Keratinocyte (primary cell): ENCODE measurements at regions not wholly inside any gene's neighbourhood (a gene's known extent, or its start where the extent isn't known, plus 50 kb on each side); places are given as distances from the start of the nearest gene placed in this dataset.

Experiments used
- DNase-seq: peaks from one replicate; pipeline ENCODE4 v3.0.0-alpha.2; 2011; ENCODE audit warnings: low read depth, missing footprints, low spot score
- FAIRE-seq: peaks from 2 replicates; lab custom pipeline; 2011; peaks lifted over from hg19 to GRCh38; lab: Jason Lieb, UNC
- H2AFZ ChIP-seq: 2 replicates; pipeline ENCODE4 v1.6.0; 2012; ENCODE audit warnings: low read length, control low read depth, inconsistent platforms; ENCODE audit not compliant: control insufficient read depth
- H3K27ac ChIP-seq: 2 replicates; pipeline ENCODE4 v1.5.1; 2011; ENCODE audit warnings: low read length; ENCODE audit not compliant: control insufficient read depth, insufficient read depth
- H3K27me3 ChIP-seq: 3 replicates; pipeline ENCODE4 v1.6.0; 2011; ENCODE audit warnings: low read length; ENCODE audit not compliant: control insufficient read depth, insufficient read depth; ENCODE audit errors: extremely low read depth
- H3K36me3 ChIP-seq, 2 experiments: 2 replicates in 1 of 2; 3 replicates in 1 of 2; pipeline ENCODE4 v1.5.1; 2011; ENCODE audit warnings: low read length in 2 of 2, mild to moderate bottlenecking in 1 of 2; ENCODE audit not compliant: control insufficient read depth in 2 of 2, insufficient read depth in 2 of 2; ENCODE audit errors: extremely low read depth in 1 of 2
- H3K4me1 ChIP-seq: 3 replicates; pipeline ENCODE4 v1.5.1; 2011; ENCODE audit warnings: low read length; ENCODE audit not compliant: control insufficient read depth, insufficient read depth; ENCODE audit errors: extremely low read depth
- H3K4me2 ChIP-seq: 3 replicates; pipeline ENCODE4 v1.6.0; 2011; ENCODE audit warnings: low read depth, low read length; ENCODE audit not compliant: control insufficient read depth, insufficient read depth; ENCODE audit errors: extremely low read depth
- H3K4me3 ChIP-seq, 3 experiments: fragments of 200-600 bp in 1 of 3; sonication (generic) in 1 of 3; 2 replicates in 2 of 3; 3 replicates in 1 of 3; pipeline ENCODE4 v1.5.1; 2011 to 2016; ENCODE audit warnings: low read length in 3 of 3, mild to moderate bottlenecking in 3 of 3, control low read depth in 2 of 3, inconsistent platforms in 1 of 3, low read depth in 1 of 3, mixed read lengths in 1 of 3, mixed run types in 1 of 3, moderate library complexity in 1 of 3; ENCODE audit not compliant: control insufficient read depth in 2 of 3, insufficient read depth in 2 of 3; ENCODE audit errors: extremely low read depth in 1 of 3
- H3K79me2 ChIP-seq: 2 replicates; pipeline ENCODE4 v1.6.0; 2012; ENCODE audit warnings: low read length; ENCODE audit not compliant: control insufficient read depth, insufficient read depth
- H3K9ac ChIP-seq: 3 replicates; pipeline ENCODE4 v1.6.0; 2011; ENCODE audit warnings: low read length; ENCODE audit not compliant: control insufficient read depth, insufficient read depth; ENCODE audit errors: extremely low read depth
- H3K9me1 ChIP-seq: 3 replicates; pipeline ENCODE4 v1.6.0; 2011; ENCODE audit warnings: low read length; ENCODE audit not compliant: control insufficient read depth, insufficient read depth; ENCODE audit errors: extremely low read depth
- H3K9me3 ChIP-seq: 2 replicates; pipeline ENCODE4 v1.5.1; 2012; ENCODE audit warnings: low read depth, low read length; ENCODE audit not compliant: control insufficient read depth
- H4K20me1 ChIP-seq: 3 replicates; pipeline ENCODE4 v1.6.0; 2011; ENCODE audit warnings: low read length; ENCODE audit not compliant: control insufficient read depth, insufficient read depth; ENCODE audit errors: extremely low read depth
- EZH2 ChIP-seq: IDR thresholded peaks from one replicate; pipeline ENCODE4 v1.6.1; 2012; ENCODE audit warnings: inconsistent platforms, mild to moderate bottlenecking, low read length, moderate library complexity
- dilution Hi-C: fragments of 300-500 bp; cut with MboI; formaldehyde crosslinking; loops from one replicate; pipeline ENCODE4 v1.7.0; 2020; ENCODE audit warnings: low sequenced_read_pairs; ENCODE audit not compliant: extremely low pct_ligation_motif_present
- TF ChIP-seq, protein P1 (sequence below), 3 experiments: IDR thresholded peaks in 1 of 3; conservative IDR thresholded peaks in 1 of 3; optimal IDR thresholded peaks in 1 of 3; 2 replicates in 2 of 3; 3 replicates in 1 of 3; pipeline versions ENCODE3 to v1.5.1; 2011; ENCODE audit warnings: low read length in 3 of 3, mild to moderate bottlenecking in 3 of 3, moderate library complexity in 2 of 3, control low read depth in 1 of 3, inconsistent platforms in 1 of 3; ENCODE audit not compliant: insufficient read depth in 2 of 3; ENCODE audit errors: extremely low read depth in 1 of 3

DNA sequence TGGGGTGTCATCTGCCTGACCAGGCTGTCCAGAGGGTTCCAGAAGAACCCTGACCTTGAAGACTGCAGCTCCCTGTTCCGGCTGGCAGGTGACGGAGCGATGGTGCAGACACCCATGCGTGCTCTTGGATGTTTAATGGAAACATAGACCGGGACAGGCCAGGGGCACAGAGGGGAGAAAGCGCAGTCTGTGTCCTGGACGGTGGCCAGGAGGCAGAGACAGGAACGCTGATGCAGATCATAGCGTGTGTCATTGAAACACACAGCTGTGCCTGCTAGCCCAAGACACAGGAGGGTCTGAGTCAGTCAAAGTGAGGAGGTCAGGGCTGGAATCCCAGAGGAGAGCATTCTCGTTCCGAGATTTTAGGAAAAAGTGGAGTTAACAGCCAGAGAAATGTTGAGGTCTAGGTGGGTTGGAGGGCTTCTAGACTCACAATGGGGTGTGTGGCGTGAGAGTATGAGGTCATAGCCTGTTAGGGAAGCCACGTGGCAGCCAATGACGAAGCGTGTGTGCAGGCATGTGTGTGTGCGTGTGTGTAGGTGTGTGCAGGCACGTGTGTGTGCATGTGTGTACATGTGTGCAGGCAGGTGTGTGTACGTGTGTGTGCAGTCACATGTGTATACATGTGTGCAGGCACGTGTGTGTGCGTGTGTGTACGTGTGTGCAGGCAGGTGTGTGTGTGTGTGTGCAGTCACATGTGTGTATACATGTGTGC lies 167.0 kb downstream of the ERMARD start:
- Histone ChIP-seq H2AFZ (no peak overlapping the region), H3K36me3 (no peaks in the 10 kb centered on the region), H3K4me1 (no peaks in the 10 kb centered on the region), H4K20me1 (no peaks in the 10 kb centered on the region), H3K9me3 (peaks cover 10% of the 10 kb centered on the region), H3K27me3 (no peaks in the 10 kb centered on the region), H3K79me2 (no peaks in the 10 kb centered on the region), H3K9ac (no peak overlapping the region), H3K27ac (no peak overlapping the region), H3K9me1 (no peaks in the 10 kb centered on the region), H3K4me3 (no peak overlapping the region), H3K4me2 (no peak overlapping the region)
- TF ChIP-seq, protein P1, sequence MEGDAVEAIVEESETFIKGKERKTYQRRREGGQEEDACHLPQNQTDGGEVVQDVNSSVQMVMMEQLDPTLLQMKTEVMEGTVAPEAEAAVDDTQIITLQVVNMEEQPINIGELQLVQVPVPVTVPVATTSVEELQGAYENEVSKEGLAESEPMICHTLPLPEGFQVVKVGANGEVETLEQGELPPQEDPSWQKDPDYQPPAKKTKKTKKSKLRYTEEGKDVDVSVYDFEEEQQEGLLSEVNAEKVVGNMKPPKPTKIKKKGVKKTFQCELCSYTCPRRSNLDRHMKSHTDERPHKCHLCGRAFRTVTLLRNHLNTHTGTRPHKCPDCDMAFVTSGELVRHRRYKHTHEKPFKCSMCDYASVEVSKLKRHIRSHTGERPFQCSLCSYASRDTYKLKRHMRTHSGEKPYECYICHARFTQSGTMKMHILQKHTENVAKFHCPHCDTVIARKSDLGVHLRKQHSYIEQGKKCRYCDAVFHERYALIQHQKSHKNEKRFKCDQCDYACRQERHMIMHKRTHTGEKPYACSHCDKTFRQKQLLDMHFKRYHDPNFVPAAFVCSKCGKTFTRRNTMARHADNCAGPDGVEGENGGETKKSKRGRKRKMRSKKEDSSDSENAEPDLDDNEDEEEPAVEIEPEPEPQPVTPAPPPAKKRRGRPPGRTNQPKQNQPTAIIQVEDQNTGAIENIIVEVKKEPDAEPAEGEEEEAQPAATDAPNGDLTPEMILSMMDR (optimal IDR thresholded peaks at IDR 0.05 in 1 of 3, IDR thresholded peaks at IDR 0.05 in 1 of 3, conservative IDR thresholded peaks at IDR 0.05 in 1 of 3; ENCODE audit: extremely low read depth in 1 of 3, insufficient read depth in 2 of 3, low read length in 3 of 3): no peak
- no peak for TF ChIP-seq EZH2
- FAIRE-seq (no peak), DNase-seq (no peak)
- dilution Hi-C loops: no loop called here

DNA sequence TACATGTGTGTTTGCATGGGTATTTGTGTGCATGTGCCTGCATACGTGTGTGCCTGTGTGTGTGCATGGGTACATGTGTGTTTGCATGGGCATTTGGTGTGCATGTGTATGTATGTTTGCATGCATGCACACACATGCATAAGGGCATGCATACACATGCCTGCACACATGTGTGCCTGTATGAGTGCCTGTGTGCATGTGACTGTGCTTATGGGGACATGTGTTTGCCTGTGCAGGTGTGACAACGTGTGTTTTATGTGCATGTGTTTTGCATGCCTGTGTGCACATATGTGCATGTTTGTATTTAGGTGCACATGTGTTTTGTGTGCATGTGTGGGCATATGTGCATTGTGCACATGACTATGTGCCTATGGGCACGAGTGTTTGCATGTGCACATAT lies 165.7 kb downstream of the ERMARD start:
- no peak overlapping the region for H3K27ac ChIP-seq
- H3K9me1 ChIP-seq: no peaks in the 10 kb centered on the region
- FAIRE-seq (no peak), DNase-seq (no peak)
- H2AFZ ChIP-seq: no peak overlapping the region
- dilution Hi-C loops: no loop called here
- peaks cover 2% of the 10 kb centered on the region for H3K27me3 ChIP-seq
- H3K79me2 ChIP-seq: no peaks in the 10 kb centered on the region
- H3K36me3 ChIP-seq: no peaks in the 10 kb centered on the region
- no peak overlapping the region for H3K9ac ChIP-seq
- no peak overlapping the region for H3K4me3 ChIP-seq
- H3K4me2 ChIP-seq: no peak overlapping the region
- no peaks in the 10 kb centered on the region for H3K4me1 ChIP-seq
- peaks cover 10% of the 10 kb centered on the region for H3K9me3 ChIP-seq
- TF ChIP-seq, protein P1 (optimal IDR thresholded peaks at IDR 0.05 in 1 of 3, IDR thresholded peaks at IDR 0.05 in 1 of 3, conservative IDR thresholded peaks at IDR 0.05 in 1 of 3; ENCODE audit: extremely low read depth in 1 of 3, insufficient read depth in 2 of 3, low read length in 3 of 3): no peak
- TF ChIP-seq EZH2: no peak
- no peaks in the 10 kb centered on the region for H4K20me1 ChIP-seq
